SJCRH30 (cell line): ENCODE measurements at regions not wholly inside any gene's neighbourhood (a gene's known extent, or its start where the extent isn't known, plus 50 kb on each side); places are given as distances from the start of the nearest gene placed in this dataset.
"Not testable (repeated sequence)": the region's sequence is repeated elsewhere in the genome, so short reads cannot be mapped to it uniquely, and the experiment has no call there.

Experiments used
- DNase-seq, 2 experiments: peaks; one replicate each; pipeline ENCODE4 v3.0.0-alpha.2; 2015 to 2020
- H3K27ac ChIP-seq: fragments of 250-450 bp; sonication (Bioruptor Pico); 2 replicates; pipeline ENCODE4 v1.5.1; 2020; ENCODE audit warnings: mild to moderate bottlenecking, moderate library complexity
- H3K27me3 ChIP-seq: fragments of 250-450 bp; sonication (Bioruptor Pico); 2 replicates; pipeline ENCODE4 v1.5.1; 2020; ENCODE audit warnings: mild to moderate bottlenecking, moderate library complexity
- H3K36me3 ChIP-seq: fragments of 250-450 bp; sonication (Bioruptor Pico); 2 replicates; pipeline ENCODE4 v1.5.1; 2020; ENCODE audit warnings: mild to moderate bottlenecking, moderate library complexity
- H3K4me1 ChIP-seq: fragments of 250-450 bp; sonication (Bioruptor Pico); 2 replicates; pipeline ENCODE4 v1.5.1; 2020; ENCODE audit warnings: mild to moderate bottlenecking, moderate library complexity
- H3K4me3 ChIP-seq: fragments of 250-450 bp; sonication (Bioruptor Pico); 2 replicates; pipeline ENCODE4 v1.5.1; 2020; ENCODE audit warnings: mild to moderate bottlenecking, moderate library complexity
- H3K9me3 ChIP-seq: fragments of 250-450 bp; sonication (Bioruptor Pico); replicated peaks from 2 replicates; pipeline ENCODE4 v1.5.1; 2020; ENCODE audit warnings: mild to moderate bottlenecking, moderate library complexity

GRCh38 chr14:22500954-22501726, 87.9 kb downstream of the DAD1 start:
- Histone ChIP-seq H3K4me1 (peaks cover 20% of the 10 kb centered on the region), H3K4me3 (no peak overlapping the region), H3K27me3 (no peaks in the 10 kb centered on the region), H3K9me3 (no peaks in the 10 kb centered on the region), H3K27ac (no peak overlapping the region), H3K36me3 (no peaks in the 10 kb centered on the region)
- no peak for DNase-seq

GRCh38 chr14:22500525-22500924, 88.5 kb downstream of the DAD1 start:
- DNase-seq, result no peak
- Histone ChIP-seq H3K36me3 (no peaks in the 10 kb centered on the region), H3K4me1 (peaks cover 16% of the 10 kb centered on the region), H3K4me3 (no peak overlapping the region), H3K9me3 (no peaks in the 10 kb centered on the region), H3K27ac (no peak overlapping the region), H3K27me3 (no peaks in the 10 kb centered on the region)

DNA sequence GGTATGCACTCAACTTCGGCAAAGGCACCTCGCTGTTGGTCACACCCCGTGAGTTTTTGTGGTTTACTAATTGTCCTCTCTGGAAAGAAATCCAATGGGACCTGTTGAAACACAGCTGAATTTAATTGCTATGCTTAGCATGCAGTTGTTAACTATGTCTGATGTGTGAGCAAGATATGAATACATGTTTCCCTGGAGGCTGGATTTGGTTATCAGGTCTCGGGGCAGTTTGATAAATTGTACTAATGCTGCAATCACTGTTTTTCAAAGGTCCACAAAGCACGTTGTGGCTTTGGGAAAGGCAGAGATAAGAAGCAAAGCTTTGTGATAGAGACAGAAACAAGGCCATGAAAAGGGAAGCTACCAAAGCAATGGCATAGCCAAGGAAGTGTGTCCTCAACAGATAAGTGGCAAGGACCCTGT, 91.3 kb downstream of the DAD1 start:
- H3K9me3 ChIP-seq, result no peaks in the 10 kb centered on the region
- H3K27ac ChIP-seq, result no peak overlapping the region
- H3K4me1 ChIP-seq, result peaks cover 10% of the 10 kb centered on the region
- no peak for DNase-seq
- H3K4me3 ChIP-seq, result no peak overlapping the region
- no peaks in the 10 kb centered on the region for H3K36me3 ChIP-seq
- no peaks in the 10 kb centered on the region for H3K27me3 ChIP-seq

DNA sequence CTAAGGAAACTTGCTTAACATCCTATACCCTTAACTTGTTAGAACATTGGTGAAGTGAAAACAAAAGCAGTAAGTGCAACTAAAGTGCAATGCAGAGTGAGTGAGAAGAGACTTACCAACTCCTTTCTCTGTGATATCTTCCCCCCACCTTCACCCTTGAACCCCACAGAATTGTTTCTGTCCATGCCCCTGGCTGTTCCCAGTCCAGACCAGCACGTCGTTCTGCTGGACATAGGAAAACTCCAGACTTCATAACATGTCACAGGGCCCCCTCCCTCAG, 91.9 kb downstream of the DAD1 start:
- Histone ChIP-seq H3K36me3 (no peaks in the 10 kb centered on the region), H3K4me3 (no peak overlapping the region), H3K4me1 (peaks cover 10% of the 10 kb centered on the region), H3K9me3 (no peaks in the 10 kb centered on the region), H3K27me3 (no peaks in the 10 kb centered on the region), H3K27ac (no peak overlapping the region)
- DNase-seq, result no peak

DNA sequence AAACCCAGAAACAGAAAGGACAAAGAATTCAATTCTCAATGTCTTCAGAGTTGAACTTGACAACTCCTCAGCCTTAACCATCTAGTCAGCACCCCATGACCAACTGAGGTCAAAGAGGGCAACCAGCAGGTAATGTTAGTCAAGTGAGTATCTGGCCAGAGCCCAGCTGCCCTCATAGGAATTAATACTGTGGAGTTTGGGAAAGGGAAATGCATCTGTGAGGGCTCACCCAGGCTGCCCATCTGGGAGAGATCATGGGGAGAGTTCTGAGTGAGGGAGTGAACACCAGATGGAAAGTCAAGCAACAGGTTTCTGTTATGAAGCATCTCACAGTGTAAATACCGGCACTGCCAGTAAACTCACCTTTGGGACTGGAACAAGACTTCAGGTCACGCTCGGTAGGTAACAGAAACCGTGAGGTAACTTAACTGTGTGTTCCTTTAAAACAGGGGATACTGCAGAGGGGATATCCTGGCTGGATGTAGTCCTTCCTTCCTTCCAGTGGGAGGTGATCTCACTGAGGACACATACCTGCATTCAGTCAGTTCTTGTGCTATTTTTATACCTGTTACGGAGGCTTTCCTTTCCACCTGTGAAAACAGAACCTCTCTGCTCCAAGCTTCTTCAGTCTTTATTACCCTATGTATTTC, 94.4 kb downstream of the DAD1 start:
- no peak for DNase-seq
- Histone ChIP-seq H3K36me3 (no peaks in the 10 kb centered on the region), H3K27ac (no peak overlapping the region), H3K4me3 (no peak overlapping the region), H3K9me3 (no peaks in the 10 kb centered on the region), H3K27me3 (no peaks in the 10 kb centered on the region), H3K4me1 (peaks cover 25% of the 10 kb centered on the region)

DNA sequence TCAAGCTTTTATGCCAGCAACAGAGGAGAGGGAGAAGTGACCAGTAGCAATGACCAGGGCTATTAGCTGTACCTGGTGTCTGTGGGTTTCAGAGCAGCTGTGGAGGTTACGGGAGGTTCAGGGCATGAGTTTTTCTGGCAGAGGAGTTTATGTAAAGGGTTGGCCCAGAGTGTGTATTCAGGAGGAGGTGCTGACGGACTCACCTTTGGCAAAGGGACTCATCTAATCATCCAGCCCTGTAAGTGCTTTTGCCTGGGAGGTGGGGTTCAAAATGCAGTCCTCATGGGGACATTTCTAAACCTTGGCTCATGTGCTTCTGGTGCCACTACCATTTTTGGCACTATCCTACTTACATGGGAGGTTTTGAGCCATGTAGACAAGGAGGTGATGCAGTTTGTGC, 95.3 kb downstream of the DAD1 start:
- no peak overlapping the region for H3K4me3 ChIP-seq
- H3K9me3 ChIP-seq, result no peaks in the 10 kb centered on the region
- peaks cover 32% of the 10 kb centered on the region for H3K4me1 ChIP-seq
- H3K27me3 ChIP-seq, result no peaks in the 10 kb centered on the region
- H3K36me3 ChIP-seq, result no peaks in the 10 kb centered on the region
- DNase-seq, result no peak
- H3K27ac ChIP-seq, result no peak overlapping the region

DNA sequence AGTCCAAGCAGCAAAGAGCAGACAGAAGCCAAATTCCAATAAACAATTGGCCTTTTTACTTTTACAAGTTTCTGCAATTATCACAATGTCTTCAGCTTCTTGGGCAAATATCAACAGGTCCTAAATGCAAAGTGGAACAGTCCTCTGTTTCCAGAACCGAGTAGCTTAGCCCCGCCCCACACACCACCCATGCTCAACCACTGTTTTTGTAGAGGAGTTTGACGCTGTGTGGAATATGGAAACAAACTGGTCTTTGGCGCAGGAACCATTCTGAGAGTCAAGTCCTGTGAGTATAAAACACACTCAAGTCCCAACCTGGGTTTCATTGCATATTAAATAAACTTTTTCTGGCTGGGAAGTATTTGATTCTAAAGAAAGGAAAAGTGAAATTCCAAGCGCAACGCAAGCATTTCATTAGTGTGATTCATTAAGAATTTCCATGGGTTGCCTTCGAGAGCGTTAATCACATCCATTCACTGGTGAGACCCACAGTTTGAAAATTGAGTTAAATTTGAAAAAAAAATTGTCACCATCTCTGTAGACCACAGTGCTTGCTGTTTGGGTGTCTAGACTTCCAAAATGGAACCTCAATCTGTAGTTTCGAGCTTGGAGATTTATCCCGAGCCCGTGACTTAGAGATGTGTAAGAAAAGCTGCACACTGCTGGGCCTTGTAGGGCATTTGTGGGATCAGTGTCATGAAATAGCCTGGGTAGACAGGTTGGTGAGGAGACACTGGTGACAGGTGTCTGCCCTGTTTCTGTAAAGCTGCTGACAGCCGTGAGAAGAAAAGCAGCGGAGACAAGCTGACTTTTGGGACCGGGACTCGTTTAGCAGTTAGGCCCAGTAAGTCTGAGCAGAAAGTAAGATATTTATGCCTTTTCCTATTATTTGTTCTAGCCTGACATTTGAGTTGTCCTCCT, 96.1 kb downstream of the DAD1 start:
- no peak for DNase-seq
- no peaks in the 10 kb centered on the region for H3K9me3 ChIP-seq
- H3K27me3 ChIP-seq, result no peaks in the 10 kb centered on the region
- no peaks in the 10 kb centered on the region for H3K36me3 ChIP-seq
- no peak overlapping the region for H3K4me3 ChIP-seq
- peaks cover 41% of the 10 kb centered on the region for H3K4me1 ChIP-seq
- no peak overlapping the region for H3K27ac ChIP-seq

DNA sequence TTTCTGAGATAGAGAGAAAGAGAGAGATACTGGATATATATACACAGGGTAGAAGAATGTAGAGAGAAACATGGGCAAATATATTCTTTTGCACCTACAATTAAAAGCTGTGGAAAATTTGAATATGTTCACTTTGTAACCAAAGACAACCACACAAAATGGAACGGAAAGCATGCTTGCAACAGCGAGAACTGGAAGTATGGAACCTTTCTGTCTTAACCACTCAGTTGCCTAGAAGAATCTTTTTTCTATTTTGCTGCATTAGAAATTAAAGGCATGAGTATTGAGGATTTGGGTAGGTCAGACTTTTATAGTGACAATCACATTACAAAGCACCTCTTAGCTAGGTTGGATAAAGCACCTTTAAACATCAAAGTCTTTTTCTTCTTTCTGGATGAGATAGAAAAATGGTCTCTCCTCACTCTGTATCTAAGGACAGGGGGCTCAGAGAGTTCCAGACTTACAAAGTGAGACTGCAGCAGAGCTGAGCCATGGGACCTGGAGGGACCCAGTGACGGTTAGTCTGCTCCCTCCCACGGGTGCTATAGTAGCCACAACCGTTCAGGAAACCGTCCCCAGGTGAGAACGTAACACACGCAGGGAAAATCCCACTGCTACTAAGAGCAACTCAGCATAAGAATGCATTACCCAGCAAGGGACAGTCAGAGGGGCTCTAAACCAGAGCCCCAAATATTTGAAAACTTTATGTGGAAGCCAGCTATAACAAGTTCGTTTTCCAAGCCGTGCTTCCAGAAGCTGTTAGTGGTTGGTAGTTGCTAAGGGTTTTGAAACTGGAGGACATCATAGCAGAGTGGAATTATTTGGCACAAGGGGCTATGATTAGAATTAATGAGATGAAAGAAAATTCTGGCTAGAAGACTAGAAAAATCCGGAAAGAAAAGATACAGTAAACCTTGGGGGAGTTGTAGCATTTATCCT, 97.1 kb downstream of the DAD1 start:
- Histone ChIP-seq H3K4me3 (no peak overlapping the region), H3K4me1 (peaks cover 47% of the 10 kb centered on the region), H3K27ac (no peak overlapping the region), H3K27me3 (no peaks in the 10 kb centered on the region), H3K9me3 (no peaks in the 10 kb centered on the region), H3K36me3 (no peaks in the 10 kb centered on the region)
- no peak for DNase-seq

DNA sequence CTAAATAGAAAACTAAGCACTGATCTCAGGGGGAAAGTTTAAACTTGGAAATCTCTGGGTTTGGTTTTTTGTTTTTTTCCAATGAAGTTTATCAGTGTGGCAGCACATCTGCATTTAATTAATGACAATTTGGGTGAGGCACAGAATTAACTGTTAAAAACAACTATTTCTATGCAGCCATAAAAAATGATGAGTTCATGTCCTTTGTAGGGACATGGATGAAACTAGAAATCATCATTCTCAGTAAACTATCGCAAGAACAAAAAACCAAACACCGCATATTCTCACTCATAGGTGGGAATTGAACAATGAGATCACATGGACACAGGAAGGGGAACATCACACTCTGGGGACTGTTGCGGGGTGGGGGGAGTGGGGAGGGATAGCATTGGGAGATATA, 98.0 kb downstream of the DAD1 start:
- not testable (repeated sequence) for H3K36me3 ChIP-seq, H3K27me3 ChIP-seq, DNase-seq, H3K9me3 ChIP-seq
- peaks cover 54% of the 10 kb centered on the region for H3K4me1 ChIP-seq
- peak overlapping the region; percentile 55 for H3K4me3 ChIP-seq
- peak overlapping the region; percentile 71 for H3K27ac ChIP-seq

DNA sequence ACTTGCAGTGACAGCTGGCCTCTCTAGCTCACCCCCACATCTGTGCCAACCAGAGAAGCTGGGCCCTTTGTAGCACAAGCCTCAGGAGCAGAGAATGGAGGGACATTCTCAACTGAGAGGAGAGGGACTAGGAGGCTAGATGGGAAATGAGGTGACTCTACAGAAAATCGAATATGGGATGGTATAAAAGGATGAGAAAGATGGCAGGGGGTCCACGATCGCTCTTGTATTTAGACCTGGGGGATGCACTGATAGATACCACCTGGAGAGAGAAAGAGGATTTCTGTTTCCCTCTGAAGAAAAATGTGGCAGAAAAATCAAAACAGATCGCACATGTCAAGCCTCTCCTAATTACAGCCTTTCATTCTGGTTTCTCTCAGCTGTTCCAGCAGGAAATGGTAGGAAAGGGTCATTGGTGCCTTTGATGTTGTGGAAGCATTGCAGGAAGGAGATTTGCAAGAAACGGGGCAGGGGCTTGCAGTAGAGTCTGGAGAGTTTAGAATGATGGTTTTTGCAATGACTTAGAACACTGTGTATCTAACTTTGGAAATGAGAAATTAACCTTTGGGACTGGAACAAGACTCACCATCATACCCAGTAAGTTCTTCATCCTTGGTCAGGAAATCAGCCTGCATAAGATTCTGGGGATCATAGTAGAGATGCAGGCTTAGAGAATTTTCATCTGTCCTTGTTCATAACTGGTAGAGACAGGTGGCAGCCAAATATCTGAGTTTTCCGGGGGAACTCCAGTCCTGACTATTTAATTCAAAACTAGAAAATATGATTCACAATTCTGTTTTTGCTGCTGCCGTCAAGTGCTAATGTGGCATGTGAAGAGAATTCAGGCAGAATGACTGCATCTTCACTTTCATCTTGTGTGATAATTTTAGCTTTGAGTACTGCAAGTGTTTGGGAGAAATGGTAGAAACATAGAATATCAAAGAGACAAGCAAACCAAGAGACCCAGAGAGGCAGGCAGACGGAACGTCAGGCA, 98.8 kb downstream of the DAD1 start:
- Histone ChIP-seq H3K36me3 (no peaks in the 10 kb centered on the region), H3K4me3 (peak overlapping the region; percentile 55), H3K9me3 (no peaks in the 10 kb centered on the region), H3K27ac (peak overlapping the region; percentile 71), H3K4me1 (peaks cover 62% of the 10 kb centered on the region), H3K27me3 (no peaks in the 10 kb centered on the region)
- peak in 1 of 2 experiments; percentile 65 for DNase-seq

DNA sequence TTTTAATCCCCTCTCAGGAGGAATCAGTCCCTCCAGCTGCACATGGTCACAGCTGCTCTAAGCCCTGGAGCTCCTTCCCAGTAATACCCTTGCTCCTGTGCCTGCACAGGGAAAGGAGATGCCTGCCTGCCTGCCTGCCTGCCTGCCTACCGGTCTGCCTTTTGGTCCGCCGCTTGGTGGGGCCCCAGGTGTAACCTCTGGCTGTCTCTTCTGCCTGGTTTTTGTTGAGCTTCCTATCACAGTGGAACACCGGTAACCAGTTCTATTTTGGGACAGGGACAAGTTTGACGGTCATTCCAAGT, 99.8 kb downstream of the DAD1 start:
- Histone ChIP-seq H3K4me3 (peak overlapping the region; percentile 55), H3K27me3 (no peaks in the 10 kb centered on the region)
- DNase-seq, result peak; percentile 75 to 85

DNA sequence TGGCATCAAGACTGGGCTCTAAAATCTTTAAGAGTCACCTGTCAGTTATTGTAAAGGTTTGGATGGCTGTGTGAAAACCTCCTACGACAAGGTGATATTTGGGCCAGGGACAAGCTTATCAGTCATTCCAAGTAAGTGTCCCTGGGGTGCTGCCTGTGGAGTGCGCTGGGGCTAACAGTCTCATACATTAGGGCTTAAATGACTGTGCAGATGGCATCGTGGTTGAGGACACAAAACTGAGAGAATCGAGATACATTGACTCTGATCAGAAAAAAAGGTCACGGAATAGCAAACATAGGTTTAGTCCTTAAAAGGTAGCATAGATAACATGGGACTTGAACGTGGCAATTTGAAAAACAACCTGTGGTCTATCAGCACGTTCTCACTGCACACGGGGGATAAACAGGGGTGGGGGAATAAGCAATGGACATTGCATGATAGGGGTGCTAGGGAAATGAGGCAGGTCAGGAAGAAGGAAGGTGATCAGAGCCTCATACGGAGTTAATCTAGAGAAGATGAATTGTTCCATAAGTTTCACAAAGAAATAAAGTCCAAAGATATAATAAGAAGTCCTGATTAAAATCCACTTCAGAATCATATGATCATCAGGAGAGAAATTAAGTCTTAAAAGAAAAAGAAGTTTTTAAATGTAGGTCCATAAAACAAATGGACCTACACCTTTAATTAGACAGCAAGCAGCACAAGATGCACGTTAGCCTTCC, 100.3 kb downstream of the DAD1 start:
- H3K4me1 ChIP-seq, result peaks cover 78% of the 10 kb centered on the region
- peak overlapping the region; percentile 55 for H3K4me3 ChIP-seq
- no peaks in the 10 kb centered on the region for H3K36me3 ChIP-seq
- H3K27ac ChIP-seq, result peak overlapping the region; percentile 71; the same call in 1 of the 2 replicates
- DNase-seq, result no peak
- H3K9me3 ChIP-seq, result no peaks in the 10 kb centered on the region
- no peaks in the 10 kb centered on the region for H3K27me3 ChIP-seq

More for the DNA sequence above, 99.8 kb downstream of the DAD1 start:
- Histone ChIP-seq H3K27ac (peak overlapping the region; percentile 71), H3K9me3 (no peaks in the 10 kb centered on the region), H3K4me1 (peaks cover 72% of the 10 kb centered on the region), H3K36me3 (no peaks in the 10 kb centered on the region)

DNA sequence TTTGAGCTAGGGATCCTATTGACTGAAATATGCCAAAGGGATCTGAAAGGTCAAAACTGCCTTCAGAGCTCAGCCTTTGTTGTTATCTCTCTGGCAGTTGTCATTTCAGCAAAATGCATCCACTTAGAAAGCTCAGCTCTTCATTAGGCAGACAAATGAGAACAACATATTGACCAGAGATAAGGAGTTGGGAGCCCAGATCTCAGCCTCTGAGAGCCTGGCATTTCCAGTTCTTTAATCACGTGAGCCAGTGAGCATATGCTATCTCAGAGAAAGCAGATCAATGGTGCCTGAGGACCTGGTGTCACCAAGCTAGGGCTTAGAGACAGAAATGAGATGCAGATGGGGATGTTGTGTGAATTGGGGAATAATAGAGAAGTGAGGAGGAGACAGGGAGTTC, 101.1 kb downstream of the DAD1 start:
- no peak overlapping the region for H3K4me3 ChIP-seq
- H3K27me3 ChIP-seq, result no peaks in the 10 kb centered on the region
- DNase-seq, result no peak
- no peaks in the 10 kb centered on the region for H3K36me3 ChIP-seq
- H3K4me1 ChIP-seq, result peaks cover 85% of the 10 kb centered on the region
- no peak overlapping the region for H3K27ac ChIP-seq
- no peaks in the 10 kb centered on the region for H3K9me3 ChIP-seq
